Caco-2 (cell line): ENCODE measurements at regions not wholly inside any gene's neighbourhood (a gene's known extent, or its start where the extent isn't known, plus 50 kb on each side); places are given as distances from the start of the nearest gene placed in this dataset.

Experiments used
- BruUV-seq: library from RNA; stranded (reverse); fragments of 400-500 nt; replicated peaks from 2 replicates; lab custom pipeline; 2021; lab: Mats Ljungman, UMichigan
- CTCF ChIA-PET: fragments of 300-600 bp; sonication (Branson Sonifier 250); formaldehyde crosslinking; loops from one replicate; lab custom pipeline; 2022; ENCODE audit warnings: antibody characterized with exemption; lab: Charles Lee
- POLR2A ChIA-PET: fragments of 300-600 bp; sonication (Branson Sonifier 250); formaldehyde crosslinking; loops from one replicate; lab custom pipeline; 2022; ENCODE audit warnings: antibody characterized with exemption; lab: Charles Lee
- DNase-seq, 2 experiments: peaks; one replicate each; pipeline versions ENCODE4 v3.0.0 to v3.0.0-alpha.2; 2020 to 2022
- H3K27me3 ChIP-seq: replicated peaks from 2 replicates; pipeline ENCODE4 v1.6.0; 2011; ENCODE audit warnings: low read length; ENCODE audit not compliant: control insufficient read depth, insufficient read depth
- H3K36me3 ChIP-seq: 2 replicates; pipeline ENCODE4 v1.5.1; 2011; ENCODE audit warnings: low read length; ENCODE audit not compliant: control insufficient read depth, insufficient read depth
- H3K4me1 ChIP-seq: fragments of 250-450 bp; sonication (Bioruptor Pico); 2 replicates; pipeline ENCODE4 v1.5.1; 2020; ENCODE audit warnings: mild to moderate bottlenecking
- H3K4me3 ChIP-seq: 2 replicates; pipeline ENCODE4 v1.5.1; 2011; ENCODE audit warnings: low read depth, mild to moderate bottlenecking, control low read depth, low read length
- H3K9me3 ChIP-seq: fragments of 250-450 bp; sonication (Bioruptor Pico); 2 replicates; pipeline ENCODE4 v1.5.1; 2020; ENCODE audit warnings: mild to moderate bottlenecking, moderate library complexity
- H3K27ac Mint-ChIP-seq: one replicate; pipeline ENCODE4 v1.8.0; 2022; ENCODE audit warnings: mixed read lengths; ENCODE audit not compliant: unreplicated experiment
- H3K27me3 Mint-ChIP-seq: one replicate; pipeline ENCODE4 v1.8.0; 2022; ENCODE audit warnings: mixed read lengths; ENCODE audit not compliant: insufficient read depth, unreplicated experiment
- H3K36me3 Mint-ChIP-seq: one replicate; pipeline ENCODE4 v1.8.0; 2022; ENCODE audit warnings: mild to moderate bottlenecking, mixed read lengths; ENCODE audit not compliant: insufficient read depth, unreplicated experiment
- H3K4me1 Mint-ChIP-seq: one replicate; pipeline ENCODE4 v1.8.0; 2022; ENCODE audit warnings: low read depth, mixed read lengths; ENCODE audit not compliant: unreplicated experiment
- H3K4me3 Mint-ChIP-seq: one replicate; pipeline ENCODE4 v1.8.0; 2022; ENCODE audit warnings: mild to moderate bottlenecking, moderate library complexity, mixed read lengths; ENCODE audit not compliant: unreplicated experiment
- H3K9me3 Mint-ChIP-seq: one replicate; pipeline ENCODE4 v1.8.0; 2022; ENCODE audit warnings: mixed read lengths; ENCODE audit not compliant: unreplicated experiment
- intact Hi-C: fragments of 100-400 bp; cut with micrococcal nuclease; formaldehyde crosslinking; loops from one replicate; pipeline ENCODE4 v1.10.0; 2022; ENCODE audit not compliant: unreplicated experiment
- TF ChIP-seq, protein P1 (sequence below), 2 experiments: fragments of 200-600 bp in 1 of 2; IDR thresholded peaks; 1 replicate in 1 of 2; 2 replicates in 1 of 2; pipeline versions ENCODE4 v1.5.1 to v1.8.0; 2011 to 2022; ENCODE audit warnings: antibody characterized with exemption in 1 of 2, control low read depth in 1 of 2, inconsistent platforms in 1 of 2, low read depth in 1 of 2, low read length in 1 of 2, mild to moderate bottlenecking in 1 of 2, moderate library complexity in 1 of 2; ENCODE audit not compliant: insufficient read depth in 1 of 2, severe bottlenecking in 1 of 2, unreplicated experiment in 1 of 2

DNA sequence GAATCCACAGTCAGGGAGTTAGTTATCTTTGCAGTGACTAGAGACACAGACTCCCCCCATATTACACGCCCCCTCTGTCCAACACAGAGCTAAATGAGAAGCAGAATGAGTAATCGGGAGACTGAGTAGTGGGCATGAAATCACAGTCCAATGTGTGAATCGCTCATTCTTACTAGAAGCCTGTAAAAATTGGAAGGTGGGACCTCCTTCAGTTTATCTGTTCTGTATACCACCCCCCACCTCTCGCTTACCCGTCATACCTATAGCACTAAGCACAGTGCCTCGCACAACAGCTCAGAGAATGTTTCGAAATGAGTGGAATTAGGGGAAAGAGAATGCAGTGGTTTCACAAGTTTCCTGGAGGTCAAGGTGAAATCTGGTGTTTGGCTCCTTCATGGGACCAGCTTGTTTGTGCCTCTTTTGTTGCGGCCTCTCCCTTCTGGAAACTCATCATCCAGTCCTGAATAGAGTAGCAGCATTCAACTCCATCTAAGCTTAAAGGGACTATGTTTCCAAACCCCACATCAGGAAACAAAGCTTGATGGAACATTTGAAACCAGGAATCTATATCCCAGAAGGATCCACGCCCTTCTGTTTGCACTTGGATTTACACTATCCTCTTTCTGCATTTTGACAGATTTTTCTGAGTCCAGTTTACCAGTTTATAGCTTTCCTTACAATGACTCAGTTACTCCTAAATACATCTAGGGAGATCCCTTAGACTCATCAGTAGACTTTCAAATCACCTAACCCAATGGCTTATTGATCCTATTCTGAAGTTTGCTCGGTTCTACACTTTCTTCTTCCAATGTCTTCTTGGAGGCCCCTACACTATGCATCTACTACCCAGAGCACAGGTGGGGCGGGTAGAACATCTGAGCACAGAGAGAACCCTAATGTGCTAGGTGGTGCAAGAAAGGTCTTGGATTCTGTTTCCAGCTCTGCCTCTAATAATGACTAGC lies 59.2 kb upstream of the PIM1 start:
- TF ChIP-seq, protein P1, sequence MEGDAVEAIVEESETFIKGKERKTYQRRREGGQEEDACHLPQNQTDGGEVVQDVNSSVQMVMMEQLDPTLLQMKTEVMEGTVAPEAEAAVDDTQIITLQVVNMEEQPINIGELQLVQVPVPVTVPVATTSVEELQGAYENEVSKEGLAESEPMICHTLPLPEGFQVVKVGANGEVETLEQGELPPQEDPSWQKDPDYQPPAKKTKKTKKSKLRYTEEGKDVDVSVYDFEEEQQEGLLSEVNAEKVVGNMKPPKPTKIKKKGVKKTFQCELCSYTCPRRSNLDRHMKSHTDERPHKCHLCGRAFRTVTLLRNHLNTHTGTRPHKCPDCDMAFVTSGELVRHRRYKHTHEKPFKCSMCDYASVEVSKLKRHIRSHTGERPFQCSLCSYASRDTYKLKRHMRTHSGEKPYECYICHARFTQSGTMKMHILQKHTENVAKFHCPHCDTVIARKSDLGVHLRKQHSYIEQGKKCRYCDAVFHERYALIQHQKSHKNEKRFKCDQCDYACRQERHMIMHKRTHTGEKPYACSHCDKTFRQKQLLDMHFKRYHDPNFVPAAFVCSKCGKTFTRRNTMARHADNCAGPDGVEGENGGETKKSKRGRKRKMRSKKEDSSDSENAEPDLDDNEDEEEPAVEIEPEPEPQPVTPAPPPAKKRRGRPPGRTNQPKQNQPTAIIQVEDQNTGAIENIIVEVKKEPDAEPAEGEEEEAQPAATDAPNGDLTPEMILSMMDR (IDR thresholded peaks at IDR 0.05; ENCODE audit: insufficient read depth in 1 of 2, low read depth in 1 of 2, low read length in 1 of 2, severe bottlenecking in 1 of 2, unreplicated experiment in 1 of 2): no peak
- H3K9me3 Mint-ChIP-seq: no peaks in the 10 kb centered on the region
- BruUV-seq: no TSS peak
- Histone ChIP-seq H3K4me3 (no peak overlapping the region), H3K9me3 (no peaks in the 10 kb centered on the region), H3K4me1 (peaks cover 45% of the 10 kb centered on the region), H3K36me3 (no peaks in the 10 kb centered on the region), H3K27me3 (no peaks in the 10 kb centered on the region)
- POLR2A ChIA-PET: interaction anchor here (0.6 to 1.7 kb wide), 9 partner anchors 9 to 125 kb away, joined by 3 to 14 read pairs (median 4); partner anchors contain the start of genes MTCH1 and PIM1
- peak overlapping the region; percentile 67 for H3K27ac Mint-ChIP-seq
- peaks cover 17% of the 10 kb centered on the region for H3K36me3 Mint-ChIP-seq
- peak in 1 of 2 experiments; percentile 43 for DNase-seq
- no peaks in the 10 kb centered on the region for H3K27me3 Mint-ChIP-seq
- H3K4me1 Mint-ChIP-seq: peaks cover 36% of the 10 kb centered on the region
- intact Hi-C loops: loop anchor here (1.0 kb wide), 1 partner anchor 8 kb away; no protein-coding TSS in a partner anchor
- H3K4me3 Mint-ChIP-seq: peak overlapping the region; percentile 32
- CTCF ChIA-PET: interaction anchor here (0.6 to 2.2 kb wide), 8 partner anchors 8 to 61 kb away, joined by 4 to 20 read pairs (median 6); partner anchors contain the start of gene PIM1

GRCh38 chr6:37113976-37114375 lies 56.0 kb upstream of the PIM1 start:
- ChIA-PET CTCF (no interaction called here), POLR2A (no interaction called here)
- no peaks in the 10 kb centered on the region for H3K36me3 ChIP-seq
- intact Hi-C loops: no loop called here
- no peaks in the 10 kb centered on the region for H3K9me3 ChIP-seq
- no peak for DNase-seq
- H3K4me3 Mint-ChIP-seq: no peak overlapping the region
- H3K9me3 Mint-ChIP-seq: no peaks in the 10 kb centered on the region
- no peak overlapping the region for H3K27ac Mint-ChIP-seq
- peaks cover 35% of the 10 kb centered on the region for H3K36me3 Mint-ChIP-seq
- no peaks in the 10 kb centered on the region for H3K27me3 Mint-ChIP-seq
- peaks cover 27% of the 10 kb centered on the region for H3K4me1 Mint-ChIP-seq
- no TSS peak for BruUV-seq
- H3K27me3 ChIP-seq: no peaks in the 10 kb centered on the region
- TF ChIP-seq, protein P1 (IDR thresholded peaks at IDR 0.05; ENCODE audit: insufficient read depth in 1 of 2, low read depth in 1 of 2, low read length in 1 of 2, severe bottlenecking in 1 of 2, unreplicated experiment in 1 of 2): no peak
- no peak overlapping the region for H3K4me3 ChIP-seq
- peaks cover 27% of the 10 kb centered on the region for H3K4me1 ChIP-seq

- no peak for DNase-seq
- peaks cover 41% of the 10 kb centered on the region for H3K36me3 Mint-ChIP-seq
- H3K4me1 ChIP-seq: peaks cover 24% of the 10 kb centered on the region
- H3K9me3 Mint-ChIP-seq: no peaks in the 10 kb centered on the region
- no TSS peak for BruUV-seq
- H3K4me3 Mint-ChIP-seq: no peak overlapping the region
- TF ChIP-seq, protein P1 (IDR thresholded peaks at IDR 0.05; ENCODE audit: insufficient read depth in 1 of 2, low read depth in 1 of 2, low read length in 1 of 2, severe bottlenecking in 1 of 2, unreplicated experiment in 1 of 2): no peak
- intact Hi-C loops: no loop called here
- CTCF ChIA-PET: no interaction called here
- H3K9me3 ChIP-seq: no peaks in the 10 kb centered on the region
- H3K36me3 ChIP-seq: no peaks in the 10 kb centered on the region
- no peaks in the 10 kb centered on the region for H3K27me3 ChIP-seq
- no peak overlapping the region for H3K4me3 ChIP-seq
- H3K27ac Mint-ChIP-seq: no peak overlapping the region
- peaks cover 27% of the 10 kb centered on the region for H3K4me1 Mint-ChIP-seq
- POLR2A ChIA-PET: interaction anchor here (0.7 kb wide), 1 partner anchor 11 kb away, joined by 4 read pairs; no protein-coding TSS in a partner anchor
- no peaks in the 10 kb centered on the region for H3K27me3 Mint-ChIP-seq
These were observed 55.3 kb upstream of the PIM1 start for GRCh38 chr6:37114612-37115011.
